NCI-H1105 (cell line): ENCODE measurements at regions not wholly inside any gene's neighbourhood (a gene's known extent, or its start where the extent isn't known, plus 50 kb on each side); places are given as distances from the start of the nearest gene placed in this dataset.

ENCODE experiments used
- DNase-seq: peaks from one replicate; lab custom pipeline; 2025; lab: John Stamatoyannopoulos, UW

DNA sequence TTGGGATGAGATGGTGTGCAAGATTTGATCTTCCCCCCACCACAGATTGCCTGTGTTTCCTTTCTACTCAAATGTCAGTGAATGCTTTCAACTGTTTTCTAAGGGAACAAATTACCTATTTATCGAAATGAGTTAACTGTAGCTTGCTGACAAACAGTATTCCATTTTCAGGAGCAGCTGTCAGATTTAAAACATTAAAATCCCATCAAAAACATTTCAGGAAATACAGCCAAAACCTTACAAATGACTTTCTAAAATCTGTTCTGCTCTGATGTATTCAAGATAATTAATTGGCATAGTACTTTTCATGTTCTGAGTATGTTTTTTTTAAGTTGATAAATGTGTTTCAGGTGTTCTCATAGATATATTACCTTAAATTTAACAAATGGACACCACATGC is 158.0 kb upstream of the DMRTA1 start:
- DNase-seq, result no peak

DNA sequence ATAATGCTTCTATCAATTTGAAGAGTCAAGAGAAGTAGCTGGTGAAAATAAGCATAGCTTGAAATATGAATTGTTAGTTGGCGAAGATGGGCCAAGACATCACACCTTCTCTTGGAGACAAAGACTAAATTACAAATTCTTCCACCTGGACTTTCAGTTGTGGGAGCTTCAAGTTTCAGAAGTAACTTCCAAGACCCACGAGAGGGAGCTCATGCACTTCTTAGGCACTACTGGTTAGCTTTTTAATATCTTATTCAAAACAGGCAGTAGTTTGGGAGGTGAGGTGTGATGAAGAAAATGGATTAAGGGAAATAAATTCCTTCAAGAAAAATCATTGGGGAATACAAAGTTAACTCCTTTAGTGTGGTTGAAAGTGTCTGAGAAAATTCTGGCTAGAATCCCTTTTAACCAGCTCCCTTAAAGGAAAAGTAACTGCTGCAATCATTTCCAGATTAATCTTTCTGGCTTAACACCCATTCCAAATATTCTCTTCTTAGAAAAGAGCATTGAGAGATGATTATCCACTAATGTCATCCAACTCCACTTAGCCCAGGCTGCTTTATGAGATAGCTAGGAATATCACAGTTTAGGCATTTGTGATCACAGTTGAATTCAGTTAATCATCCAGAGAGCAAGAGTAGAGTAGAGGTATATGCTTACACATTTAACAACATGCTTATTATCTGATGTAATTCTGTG is 139.5 kb upstream of the DMRTA1 start:
- DNase-seq, result peak; percentile 39

DNA sequence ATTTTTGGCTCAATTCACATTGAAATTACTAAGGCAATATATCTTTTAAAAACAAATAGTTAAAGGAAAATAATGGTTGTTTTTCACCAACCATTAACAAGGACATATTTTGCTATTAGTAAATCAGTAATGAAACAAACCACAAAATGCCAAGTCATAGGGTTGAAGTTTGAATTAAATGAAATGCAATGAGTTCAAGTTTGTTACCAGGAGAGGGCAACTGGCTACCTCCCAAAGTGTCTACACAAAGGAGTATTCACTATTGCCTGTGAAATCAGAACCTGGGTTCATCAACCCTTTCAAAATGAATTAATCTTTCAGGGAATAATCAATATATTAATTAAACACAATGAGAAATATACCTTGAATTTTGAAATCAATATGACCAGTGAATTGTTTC is 138.4 kb upstream of the DMRTA1 start:
- no peak for DNase-seq

DNA sequence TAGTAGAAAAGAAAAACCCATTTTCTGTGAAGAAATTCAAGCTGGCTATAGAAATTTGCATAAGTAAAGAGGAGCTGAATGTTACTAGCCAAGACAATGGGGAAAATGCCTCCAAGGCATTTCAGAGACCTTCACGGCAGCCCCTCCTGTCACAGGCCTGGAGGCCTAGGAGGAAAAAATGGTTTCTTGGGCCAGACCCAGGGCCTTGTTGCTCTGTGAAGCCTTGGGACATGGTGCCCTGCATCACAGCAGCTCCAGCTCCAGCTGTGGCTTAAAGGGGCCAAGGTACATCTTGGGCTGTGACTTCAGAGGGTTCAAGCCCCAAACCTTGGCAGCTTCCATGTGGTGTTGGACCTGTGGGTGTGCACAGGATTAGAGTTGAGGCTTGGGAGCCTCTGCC is 130.0 kb upstream of the DMRTA1 start:
- DNase-seq, result no peak

- DNase-seq, result no peak
These were observed 115.1 kb upstream of the DMRTA1 start for GRCh38 chr9:22331533-22331932.

DNA sequence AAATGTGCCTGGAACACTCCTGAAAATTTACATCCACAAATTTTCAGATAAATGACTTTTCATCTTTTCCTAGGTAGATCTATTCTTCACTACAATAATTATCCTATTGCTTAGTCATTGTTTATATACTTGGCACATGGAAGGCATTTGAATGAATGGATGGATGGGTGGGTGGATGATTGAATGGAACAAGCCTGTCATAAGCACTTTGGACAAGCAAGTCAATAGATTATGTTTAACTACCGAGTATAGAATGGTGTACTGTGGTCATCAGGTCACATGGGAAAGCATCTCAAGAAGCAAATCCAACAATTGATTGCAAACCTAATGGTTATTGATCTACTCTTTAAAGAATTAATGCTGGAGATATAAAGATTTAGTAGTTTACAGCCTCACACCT is 114.4 kb upstream of the DMRTA1 start:
- no peak for DNase-seq

DNA sequence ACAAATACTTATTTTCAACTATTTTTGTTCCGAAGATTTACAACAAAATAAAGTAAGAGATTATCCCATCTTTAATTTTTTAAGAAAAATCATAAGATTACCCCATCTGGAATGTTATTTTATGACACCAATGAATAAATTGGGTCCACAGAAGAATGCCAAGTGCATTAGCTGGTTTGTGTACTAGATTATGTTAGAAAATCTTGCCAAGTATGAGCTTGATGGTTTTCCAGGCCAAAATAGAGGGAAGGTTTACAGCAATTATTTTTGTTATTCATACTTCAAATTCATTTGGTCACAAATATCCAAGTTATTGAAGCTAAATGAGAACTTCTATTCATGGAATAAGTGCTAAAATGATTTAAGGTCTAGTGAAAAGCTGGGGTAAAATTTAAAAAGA is 109.4 kb upstream of the DMRTA1 start:
- DNase-seq, result no peak

DNA sequence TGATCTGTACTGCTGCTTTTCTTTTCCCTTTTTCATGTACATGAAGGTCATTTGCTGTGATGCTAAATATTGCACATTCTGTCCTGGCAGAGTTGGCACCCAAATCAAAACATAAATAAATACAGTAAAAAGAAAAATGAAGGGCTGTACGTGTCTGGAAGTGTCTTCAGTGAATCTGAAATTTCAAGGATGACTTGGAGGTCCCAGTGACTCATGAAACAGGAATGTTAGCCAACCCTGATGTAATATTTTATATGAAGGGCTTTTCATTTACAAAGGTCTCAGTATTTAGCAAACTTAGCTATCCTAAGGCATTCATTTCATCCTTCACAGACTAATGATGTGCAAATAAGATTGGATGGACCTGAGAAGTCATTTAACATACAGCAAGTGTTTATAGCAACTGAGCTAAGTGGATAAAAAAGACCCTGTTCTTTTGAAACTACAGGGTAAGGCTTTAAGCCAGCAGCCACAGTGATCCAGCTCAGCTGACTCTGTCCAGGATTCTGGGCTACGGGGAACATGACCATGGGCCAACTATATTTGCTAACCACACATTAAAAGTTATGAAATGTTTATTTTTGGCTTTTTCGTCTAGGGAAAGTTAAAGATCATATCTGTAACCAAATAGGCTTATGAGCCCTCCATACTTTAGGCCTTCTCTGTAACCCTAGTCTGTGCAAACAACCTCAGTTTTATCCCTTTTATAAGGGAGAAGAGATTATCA is 104.0 kb upstream of the DMRTA1 start:
- no peak for DNase-seq

DNA sequence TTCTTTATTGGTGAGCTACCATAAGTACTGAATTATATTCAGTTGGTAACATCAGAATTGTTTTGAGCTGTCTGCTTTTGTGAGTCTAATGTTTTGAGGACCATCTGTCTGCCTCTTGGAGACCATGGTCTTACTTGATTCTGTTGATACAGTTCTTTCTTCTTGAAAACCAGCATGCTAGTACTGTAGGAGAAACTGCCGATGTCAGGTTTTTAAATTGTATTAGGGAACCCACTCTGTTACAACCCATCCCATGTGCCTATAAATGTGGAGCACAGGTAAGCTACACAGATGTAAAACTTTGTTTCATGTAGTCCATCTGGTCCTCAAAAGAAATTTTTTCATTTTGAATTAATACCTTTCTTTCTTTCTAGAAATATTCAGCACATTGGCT is 103.4 kb upstream of the DMRTA1 start:
- no peak for DNase-seq

DNA sequence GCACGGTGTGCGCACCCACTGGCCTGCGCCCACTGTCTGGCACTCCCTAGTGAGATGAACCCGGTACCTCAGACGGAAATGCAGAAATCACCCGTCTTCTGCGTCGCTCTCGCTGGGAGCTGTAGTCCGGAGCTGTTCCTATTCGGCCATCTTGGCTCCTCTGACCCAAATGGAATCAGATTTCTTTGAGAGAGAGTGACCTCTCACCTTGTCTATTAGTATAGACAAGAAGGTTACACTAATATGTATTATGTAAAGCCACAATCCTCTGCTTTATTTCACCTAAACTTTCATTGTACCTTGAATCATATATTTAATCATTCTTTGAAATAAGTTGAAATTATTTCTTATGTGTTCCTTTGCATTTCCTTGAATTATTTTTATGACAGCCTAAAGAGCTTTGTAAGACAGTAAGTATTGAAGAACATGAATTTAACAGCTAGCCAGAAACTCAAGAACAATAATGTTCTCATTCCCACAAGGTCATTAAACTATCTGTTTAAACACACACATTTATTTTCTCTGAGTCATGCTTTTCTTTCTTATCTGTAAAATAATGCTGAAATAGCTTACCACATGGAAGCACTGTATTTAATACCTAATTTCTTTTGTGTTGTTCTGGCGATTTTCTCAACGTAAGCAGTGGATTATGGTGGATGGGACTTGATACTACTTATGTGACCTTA is 91.8 kb upstream of the DMRTA1 start:
- no peak for DNase-seq

DNA sequence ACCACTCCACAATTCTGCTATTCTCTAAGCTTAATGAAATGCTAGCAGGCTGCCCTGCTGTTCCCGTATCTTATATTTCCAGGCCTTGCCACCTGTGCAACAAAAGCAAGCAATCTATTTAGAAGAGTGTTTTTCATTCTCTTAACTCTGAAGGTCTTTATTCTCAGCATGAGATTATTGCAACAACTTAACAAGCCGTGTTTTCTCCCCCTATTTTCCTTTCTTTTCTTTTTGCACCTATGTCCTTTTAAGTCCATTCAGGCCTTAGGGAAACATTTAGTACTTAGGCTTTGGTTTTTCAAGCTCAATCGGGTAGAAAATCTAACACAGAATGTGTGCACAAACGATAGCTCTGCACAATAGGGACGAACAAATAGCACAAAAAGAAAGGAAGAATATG is 89.6 kb upstream of the DMRTA1 start:
- no peak for DNase-seq

DNA sequence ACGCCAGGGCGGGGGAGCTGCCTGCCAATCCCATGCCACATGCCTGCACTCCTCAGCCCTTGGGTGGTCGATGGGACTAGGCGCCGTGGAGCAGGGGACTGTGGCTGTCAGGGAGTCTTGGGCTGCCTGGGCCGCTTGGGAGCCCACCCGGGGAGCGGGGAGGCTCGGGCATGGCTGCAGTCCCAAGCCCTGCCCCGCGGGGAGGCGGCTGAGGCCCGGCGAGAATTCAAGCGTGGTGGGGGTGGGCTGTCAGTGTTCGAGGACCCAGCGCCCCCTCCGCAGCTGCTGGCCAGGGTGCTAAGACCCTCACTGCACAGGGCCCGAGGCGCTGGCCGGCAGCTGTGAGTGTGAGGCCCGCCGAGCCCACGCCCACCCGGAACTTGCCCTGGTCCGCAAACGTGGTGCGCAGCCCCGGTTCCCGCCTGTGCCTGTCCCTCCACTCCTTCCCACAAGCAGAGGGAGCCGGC is 83.2 kb upstream of the DMRTA1 start:
- DNase-seq, result no peak

DNA sequence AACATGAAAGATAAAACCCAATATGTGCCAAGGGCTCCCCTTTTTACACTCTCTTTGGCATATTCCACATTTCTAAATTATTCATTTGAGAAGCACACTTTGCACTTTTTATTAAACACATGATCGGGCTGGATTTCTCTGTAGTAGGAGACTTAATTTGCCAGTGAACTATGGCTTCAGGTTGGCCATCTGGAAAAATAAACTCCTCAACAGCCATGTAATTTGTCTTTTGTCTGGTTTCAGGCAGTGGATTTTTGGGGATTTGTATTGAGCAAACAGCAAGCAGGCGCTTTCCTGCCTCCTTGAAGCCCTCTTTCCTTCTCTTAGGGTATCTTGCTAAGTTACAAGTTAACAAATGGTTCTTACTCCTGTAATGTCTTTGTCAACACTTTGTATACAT is 73.0 kb upstream of the DMRTA1 start:
- no peak for DNase-seq

GRCh38 chr9:22374051-22374450 is 72.6 kb upstream of the DMRTA1 start:
- DNase-seq, result no peak

DNA sequence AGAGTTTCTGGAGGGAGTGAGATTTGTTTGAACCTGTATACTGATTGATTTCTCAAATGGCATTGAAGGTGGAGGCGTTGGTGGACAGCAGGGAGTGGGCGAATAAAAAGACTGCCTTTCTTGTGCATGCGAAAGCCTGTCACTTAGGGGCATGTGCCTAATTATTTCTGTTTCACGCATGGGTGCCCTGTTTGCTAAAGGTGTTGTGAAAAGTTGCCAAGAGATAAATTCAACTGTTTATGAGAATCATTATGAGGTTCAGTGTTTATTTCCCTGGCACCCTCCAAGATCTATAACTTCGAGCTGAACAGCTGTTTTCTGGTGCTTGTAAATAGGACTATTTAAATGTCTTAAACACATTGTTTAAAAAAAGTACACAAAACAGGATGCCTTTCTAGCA is 67.4 kb upstream of the DMRTA1 start:
- DNase-seq, result peak; percentile 57

- DNase-seq, result no peak
These were observed 65.5 kb upstream of the DMRTA1 start for GRCh38 chr9:22381170-22381569.

DNA sequence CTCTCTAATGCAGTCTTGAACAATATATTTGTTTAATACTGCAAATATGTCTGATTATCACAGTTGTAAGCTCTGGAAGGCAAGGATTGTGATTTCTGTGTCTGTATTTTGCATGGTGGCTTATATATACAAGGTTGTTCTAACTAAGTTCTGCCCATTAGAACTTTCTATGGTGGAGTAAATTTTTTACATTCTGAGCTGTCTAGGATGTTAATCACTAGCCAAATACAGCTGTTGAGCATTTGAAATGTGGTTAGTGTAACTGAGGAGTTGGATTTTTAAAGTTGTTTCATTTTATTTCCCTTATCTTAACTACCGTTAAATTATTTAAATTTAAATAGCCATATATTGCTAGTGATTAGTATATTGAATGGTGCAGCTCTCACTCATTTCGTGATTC is 64.3 kb upstream of the DMRTA1 start:
- DNase-seq, result no peak

GRCh38 chr9:22383718-22384117 is 62.9 kb upstream of the DMRTA1 start:
- DNase-seq, result no peak

- no peak for DNase-seq
These were observed 57.4 kb upstream of the DMRTA1 start for GRCh38 chr9:22389271-22389670.

DNA sequence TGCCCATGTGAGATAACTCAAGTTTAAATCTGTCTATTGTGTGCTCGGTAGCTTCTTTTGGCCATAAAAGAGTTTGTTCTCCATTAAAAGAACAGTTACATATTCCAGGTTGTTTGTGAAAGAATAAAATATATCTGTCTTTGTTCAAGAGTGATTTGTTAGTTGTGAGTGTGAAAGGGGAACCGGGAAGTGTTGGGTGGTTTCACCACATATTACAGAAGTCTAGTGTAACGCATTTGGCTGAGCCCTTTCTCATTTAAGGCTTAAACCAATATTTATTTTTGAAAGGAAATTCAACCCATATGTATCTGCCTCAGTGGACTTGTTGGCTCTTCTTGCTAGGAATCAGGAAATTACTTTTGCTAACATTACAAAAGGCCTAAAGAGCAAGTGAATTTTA is 54.1 kb upstream of the DMRTA1 start:
- DNase-seq, result no peak

GRCh38 chr9:22395687-22396141 is 50.9 kb upstream of the DMRTA1 start:
- no peak for DNase-seq
